ENCODE measurements at regions not wholly inside any gene's neighbourhood (a gene's known extent, or its start where the extent isn't known, plus 50 kb on each side); places are given as distances from the start of the nearest gene placed in this dataset.

- no peak for DNase-seq (ENCODE audit: low read depth)
- no peak overlapping the region for H3K4me3 ChIP-seq (ENCODE audit: control insufficient read depth, low read depth, low read length)
- TF ChIP-seq CTCF (IDR thresholded peaks at IDR 0.05; ENCODE audit: control insufficient read depth, insufficient read depth, low read depth, low read length, missing control alignments), result no peak
Measured at GRCh38 chr13:75092143-75092542, 389.8 kb downstream of the TBC1D4 start.

- no peak for TF ChIP-seq CTCF (IDR thresholded peaks at IDR 0.05; ENCODE audit: control insufficient read depth, insufficient read depth, low read depth, low read length, missing control alignments)
- DNase-seq (ENCODE audit: low read depth), result no peak
- H3K4me3 ChIP-seq (ENCODE audit: control insufficient read depth, low read depth, low read length), result no peak overlapping the region
Measured at GRCh38 chr13:75091718-75092117, 390.3 kb downstream of the TBC1D4 start.

GRCh38 chr13:75090872-75091615, 390.9 kb downstream of the TBC1D4 start:
- no peak for TF ChIP-seq CTCF (IDR thresholded peaks at IDR 0.05; ENCODE audit: control insufficient read depth, insufficient read depth, low read depth, low read length, missing control alignments)
- H3K4me3 ChIP-seq (ENCODE audit: control insufficient read depth, low read depth, low read length), result no peak overlapping the region
- DNase-seq (ENCODE audit: low read depth), result no peak

GRCh38 chr13:75088915-75089314, 393.1 kb downstream of the TBC1D4 start:
- no peak for TF ChIP-seq CTCF (IDR thresholded peaks at IDR 0.05; ENCODE audit: control insufficient read depth, insufficient read depth, low read depth, low read length, missing control alignments)
- no peak for DNase-seq (ENCODE audit: low read depth)
- no peak overlapping the region for H3K4me3 ChIP-seq (ENCODE audit: control insufficient read depth, low read depth, low read length)

- no peak for TF ChIP-seq CTCF (IDR thresholded peaks at IDR 0.05; ENCODE audit: control insufficient read depth, insufficient read depth, low read depth, low read length, missing control alignments)
- no peak overlapping the region for H3K4me3 ChIP-seq (ENCODE audit: control insufficient read depth, low read depth, low read length)
- DNase-seq (ENCODE audit: low read depth), result no peak
Measured at GRCh38 chr13:75079226-75079625, 402.7 kb downstream of the TBC1D4 start.

GRCh38 chr13:75076476-75076875, 405.5 kb downstream of the TBC1D4 start:
- TF ChIP-seq CTCF (IDR thresholded peaks at IDR 0.05; ENCODE audit: control insufficient read depth, insufficient read depth, low read depth, low read length, missing control alignments), result no peak

More at GRCh38 chr13:75076476-75076875, 405.5 kb downstream of the TBC1D4 start:
- H3K4me3 ChIP-seq (ENCODE audit: control insufficient read depth, low read depth, low read length), result no peak overlapping the region
- DNase-seq (ENCODE audit: low read depth), result no peak
